B cell (primary cell): ENCODE measurements at regions not wholly inside any gene's neighbourhood (a gene's known extent, or its start where the extent isn't known, plus 50 kb on each side); places are given as distances from the start of the nearest gene placed in this dataset.

Experiments
- ATAC-seq: fragments of 200-7000 bp; cut with Tn5 transposase; one replicate; pipeline ENCODE4 v1.10.0; 2021; ENCODE audit warnings: low read depth, mild to moderate bottlenecking, moderate number of reproducible peaks, moderate library complexity
- CTCF ChIA-PET: fragments of 350-600 bp; sonication (Branson Sonifier 250); formaldehyde crosslinking; loops from one replicate; lab custom pipeline; 2021; ENCODE audit warnings: antibody characterized with exemption, inconsistent platforms; lab: Charles Lee
- POLR2A ChIA-PET: fragments of 350-600 bp; sonication (Branson Sonifier 250); formaldehyde crosslinking; loops from one replicate; lab custom pipeline; 2021; ENCODE audit warnings: antibody characterized with exemption; lab: Charles Lee
- DNase-seq: peaks from one replicate; pipeline ENCODE4 v3.0.0; 2013
- H2AFZ ChIP-seq: 2 replicates; pipeline ENCODE4 v1.6.1; 2012; ENCODE audit warnings: mild to moderate bottlenecking, low read depth, low read length; ENCODE audit not compliant: insufficient read depth, poor library complexity, severe bottlenecking
- H3K27ac ChIP-seq, 2 donors: 1 replicate in 1 of 2; 2 replicates in 1 of 2; pipeline ENCODE4 v1.5.1; 2012 to 2013; ENCODE audit warnings: low read length in 2 of 2, mild to moderate bottlenecking in 2 of 2, moderate library complexity in 1 of 2
- H3K27me3 ChIP-seq, 4 experiments: fragments of 200-600 bp in 1 of 4; sonication (generic) in 1 of 4; replicated peaks in 1 of 4; 1 replicate in 2 of 4; 2 replicates in 2 of 4; pipeline versions ENCODE4 v1.6.1 to v1.7.0; 2013 to 2016; ENCODE audit warnings: low read length in 3 of 4, mild to moderate bottlenecking in 2 of 4, mixed read lengths in 1 of 4, moderate library complexity in 1 of 4; ENCODE audit not compliant: insufficient read depth in 4 of 4, control insufficient read depth in 3 of 4; ENCODE audit errors: control extremely low read depth in 1 of 4
- H3K36me3 ChIP-seq, 2 experiments: replicated peaks in 1 of 2; 1 replicate in 1 of 2; 2 replicates in 1 of 2; pipeline versions ENCODE4 v1.6.1 to v1.7.1; 2013; ENCODE audit warnings: low read length in 1 of 2; ENCODE audit not compliant: insufficient read depth in 2 of 2, control insufficient read depth in 1 of 2; ENCODE audit errors: control extremely low read depth in 1 of 2, extremely low read depth in 1 of 2
- H3K4me1 ChIP-seq, 2 donors: fragments of 200-600 bp in 1 of 2; sonication (generic) in 1 of 2; 1 replicate in 1 of 2; 2 replicates in 1 of 2; pipeline versions ENCODE4 v1.5.1 to v1.6.1; 2013 to 2017; ENCODE audit warnings: low read length in 2 of 2; ENCODE audit not compliant: control insufficient read depth in 2 of 2, insufficient read depth in 2 of 2
- H3K4me2 ChIP-seq: replicated peaks from 2 replicates; pipeline ENCODE3; 2012; ENCODE audit warnings: mild to moderate bottlenecking, low read depth, low read length; ENCODE audit not compliant: poor library complexity, severe bottlenecking
- H3K4me3 ChIP-seq, 5 experiments: fragments of 200-600 bp in 1 of 5; sonication (generic) in 1 of 5; 1 replicate in 3 of 5; 2 replicates in 2 of 5; pipeline versions ENCODE4 v1.5.1 to v1.7.0; 2011 to 2016; ENCODE audit warnings: low read length in 4 of 5, mild to moderate bottlenecking in 4 of 5, low read depth in 2 of 5, control low read depth in 1 of 5, moderate library complexity in 1 of 5; ENCODE audit not compliant: insufficient read depth in 1 of 5; ENCODE audit errors: control extremely low read depth in 1 of 5, extremely low read depth in 1 of 5
- H3K79me2 ChIP-seq: fragments of 200-600 bp; sonication (generic); one replicate; pipeline ENCODE4 v1.6.0; 2016; ENCODE audit warnings: low read length; ENCODE audit not compliant: control insufficient read depth, insufficient read depth
- H3K9ac ChIP-seq: fragments of 200-600 bp; sonication (generic); 2 replicates; pipeline ENCODE4 v1.6.1; 2017; ENCODE audit warnings: mild to moderate bottlenecking, low read length, moderate library complexity
- H3K9me3 ChIP-seq, 3 donors: one replicate each; pipeline versions ENCODE4 v1.6.1 to v1.7.1; 2013; ENCODE audit warnings: low read length in 2 of 3; ENCODE audit not compliant: control insufficient read depth in 2 of 3, insufficient read depth in 1 of 3; ENCODE audit errors: control extremely low read depth in 1 of 3
- H4K20me1 ChIP-seq: 2 replicates; pipeline ENCODE4 v1.6.0; 2012; ENCODE audit warnings: mild to moderate bottlenecking, low read length; ENCODE audit not compliant: insufficient read depth, control insufficient read depth, poor library complexity, severe bottlenecking
- H3K27ac Mint-ChIP-seq: one replicate; pipeline ENCODE4 v1.8.0; 2021; ENCODE audit warnings: mixed read lengths
- H3K27me3 Mint-ChIP-seq: one replicate; pipeline ENCODE4 v1.8.0; 2021; ENCODE audit warnings: mixed read lengths
- H3K4me1 Mint-ChIP-seq: one replicate; pipeline ENCODE4 v1.8.0; 2021; ENCODE audit warnings: mixed read lengths
- H3K4me3 Mint-ChIP-seq: one replicate; pipeline ENCODE4 v1.8.0; 2021; ENCODE audit warnings: mixed read lengths
- H3K9me3 Mint-ChIP-seq: one replicate; pipeline ENCODE4 v1.8.0; 2022; ENCODE audit warnings: mixed read lengths; ENCODE audit not compliant: insufficient read depth
- EZH2 ChIP-seq: IDR thresholded peaks from 2 replicates; pipeline ENCODE4 v1.6.1; 2012; ENCODE audit warnings: borderline replicate concordance, low read depth, mild to moderate bottlenecking, moderate library complexity, low read length; ENCODE audit not compliant: insufficient read depth, poor library complexity, severe bottlenecking
- WGBS: methylation state at CpG from one replicate; pipeline ENCODE4 v1.1.5; 2013; ENCODE audit warnings: missing lambda C conversion rate; ENCODE audit not compliant: insufficient coverage; 5-methylcytosine and 5-hydroxymethylcytosine counted together
- intact Hi-C: fragments of 100-400 bp; cut with micrococcal nuclease; formaldehyde crosslinking; loops from one replicate; pipeline ENCODE4 v1.10.0; 2022
- TF ChIP-seq, protein P1 (sequence below): fragments of 200-600 bp; IDR thresholded peaks from one replicate; pipeline ENCODE4 v1.8.0; 2022; ENCODE audit warnings: antibody characterized with exemption, mild to moderate bottlenecking

DNA sequence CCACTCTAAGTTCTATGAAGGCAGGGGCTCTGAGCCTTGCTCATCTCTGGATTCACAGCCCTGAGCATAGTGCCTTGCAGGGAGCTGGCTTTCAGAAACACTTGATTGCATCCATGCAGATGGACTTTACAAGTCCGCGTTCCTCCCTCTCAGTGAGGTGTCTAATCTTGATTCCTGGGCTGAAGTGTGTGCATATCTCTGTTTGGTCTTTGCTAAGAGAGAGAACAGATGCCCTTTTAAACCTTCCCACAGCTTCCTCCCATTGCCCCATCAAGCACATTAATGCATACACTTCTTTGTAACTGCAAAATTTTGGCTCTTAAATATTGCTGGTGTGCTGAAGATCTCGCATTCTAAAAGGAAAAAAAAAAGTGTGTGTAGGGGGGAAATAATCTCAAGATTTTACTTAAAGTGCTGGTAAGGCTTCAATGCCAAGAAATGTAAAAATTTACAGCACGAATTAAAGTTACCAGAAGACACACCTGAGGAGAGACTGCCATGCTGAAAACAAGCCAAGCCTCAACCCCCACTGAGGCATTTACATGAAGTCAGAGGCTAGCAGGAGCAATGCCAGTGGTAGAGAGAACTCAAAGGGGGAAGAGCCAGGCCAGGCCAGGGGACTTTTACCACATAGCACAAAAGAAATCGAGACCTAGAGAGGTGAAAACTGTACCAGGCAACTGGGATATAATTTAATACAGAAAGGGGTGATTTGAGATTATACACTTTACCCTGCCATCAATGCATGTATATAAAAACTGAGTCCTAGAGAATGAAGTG is 492.1 kb downstream of the SOX6 start:
- H3K4me3 ChIP-seq = no peak overlapping the region
- Mint-ChIP-seq H3K27ac (no peak overlapping the region), H3K9me3 (no peaks in the 10 kb centered on the region), H3K4me3 (no peak overlapping the region), H3K4me1 (no peaks in the 10 kb centered on the region), H3K27me3 (peaks cover 5% of the 10 kb centered on the region)
- H3K79me2 ChIP-seq = no peaks in the 10 kb centered on the region
- TF ChIP-seq, protein P1, sequence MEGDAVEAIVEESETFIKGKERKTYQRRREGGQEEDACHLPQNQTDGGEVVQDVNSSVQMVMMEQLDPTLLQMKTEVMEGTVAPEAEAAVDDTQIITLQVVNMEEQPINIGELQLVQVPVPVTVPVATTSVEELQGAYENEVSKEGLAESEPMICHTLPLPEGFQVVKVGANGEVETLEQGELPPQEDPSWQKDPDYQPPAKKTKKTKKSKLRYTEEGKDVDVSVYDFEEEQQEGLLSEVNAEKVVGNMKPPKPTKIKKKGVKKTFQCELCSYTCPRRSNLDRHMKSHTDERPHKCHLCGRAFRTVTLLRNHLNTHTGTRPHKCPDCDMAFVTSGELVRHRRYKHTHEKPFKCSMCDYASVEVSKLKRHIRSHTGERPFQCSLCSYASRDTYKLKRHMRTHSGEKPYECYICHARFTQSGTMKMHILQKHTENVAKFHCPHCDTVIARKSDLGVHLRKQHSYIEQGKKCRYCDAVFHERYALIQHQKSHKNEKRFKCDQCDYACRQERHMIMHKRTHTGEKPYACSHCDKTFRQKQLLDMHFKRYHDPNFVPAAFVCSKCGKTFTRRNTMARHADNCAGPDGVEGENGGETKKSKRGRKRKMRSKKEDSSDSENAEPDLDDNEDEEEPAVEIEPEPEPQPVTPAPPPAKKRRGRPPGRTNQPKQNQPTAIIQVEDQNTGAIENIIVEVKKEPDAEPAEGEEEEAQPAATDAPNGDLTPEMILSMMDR = no peak
- TF ChIP-seq EZH2 = no peak
- H3K36me3 ChIP-seq = no peaks in the 10 kb centered on the region
- CTCF ChIA-PET = no interaction called here
- no peak overlapping the region for H3K9ac ChIP-seq
- H4K20me1 ChIP-seq = no peaks in the 10 kb centered on the region
- POLR2A ChIA-PET = no interaction called here
- no peak overlapping the region for H3K27ac ChIP-seq
- WGBS = 69% methylated on average over 3 of the region's 5 CpGs
- H3K27me3 ChIP-seq = no peaks in the 10 kb centered on the region
- no peak overlapping the region for H2AFZ ChIP-seq
- H3K4me2 ChIP-seq = no peak overlapping the region
- DNase-seq (no peak), ATAC-seq (no peak)
- intact Hi-C loops = no loop called here
- H3K9me3 ChIP-seq = no peaks in the 10 kb centered on the region
- H3K4me1 ChIP-seq = no peaks in the 10 kb centered on the region

DNA sequence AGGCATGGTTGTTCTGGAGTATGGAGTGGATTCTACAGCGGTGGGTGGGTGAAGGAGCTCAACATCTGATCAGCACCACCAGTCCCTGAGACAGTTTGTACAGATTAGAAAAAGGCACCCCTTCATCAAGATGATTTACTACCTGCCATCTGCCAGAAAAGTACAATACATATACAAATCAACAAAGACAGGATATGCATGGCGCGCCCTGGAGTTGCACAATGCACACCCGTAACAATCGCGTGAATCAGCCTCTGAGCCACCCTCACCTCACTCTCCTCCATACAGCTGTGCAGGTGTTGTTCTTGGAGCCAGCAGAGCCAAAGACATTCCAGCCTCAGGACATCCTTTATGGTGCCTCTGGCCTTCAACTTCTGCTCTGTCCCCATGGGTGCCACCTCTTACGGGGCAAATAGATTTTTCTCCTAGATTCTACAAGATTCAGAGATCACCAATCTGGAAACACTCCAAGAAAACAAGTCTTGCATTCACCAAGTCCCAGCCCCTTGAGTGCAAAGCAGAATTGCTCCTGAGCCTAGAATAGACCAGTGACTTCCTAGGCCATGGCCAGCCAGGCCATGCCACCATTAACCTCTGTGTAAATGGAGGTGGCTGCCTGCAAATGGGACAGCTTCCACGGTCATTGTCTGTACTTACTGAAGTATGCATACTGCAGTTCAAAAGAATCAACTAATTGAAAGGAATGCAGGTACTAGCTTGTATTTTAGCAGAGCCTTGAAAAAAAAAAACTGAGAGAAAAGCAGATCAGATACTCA is 490.9 kb downstream of the SOX6 start:
- Mint-ChIP-seq H3K27me3 (peaks cover 5% of the 10 kb centered on the region), H3K4me3 (no peak overlapping the region), H3K4me1 (no peaks in the 10 kb centered on the region), H3K9me3 (no peaks in the 10 kb centered on the region), H3K27ac (no peak overlapping the region)
- no peaks in the 10 kb centered on the region for H3K27me3 ChIP-seq
- no peaks in the 10 kb centered on the region for H3K4me1 ChIP-seq
- intact Hi-C loops = no loop called here
- no peak overlapping the region for H3K27ac ChIP-seq
- TF ChIP-seq, protein P1 = no peak
- no peak for TF ChIP-seq EZH2
- H3K79me2 ChIP-seq = no peaks in the 10 kb centered on the region
- no peak overlapping the region for H3K4me3 ChIP-seq
- no peaks in the 10 kb centered on the region for H4K20me1 ChIP-seq
- H2AFZ ChIP-seq = no peak overlapping the region
- CTCF ChIA-PET = no interaction called here
- H3K9ac ChIP-seq = no peak overlapping the region
- H3K4me2 ChIP-seq = no peak overlapping the region
- POLR2A ChIA-PET = no interaction called here
- H3K9me3 ChIP-seq = no peaks in the 10 kb centered on the region
- WGBS = 95% methylated on average over 7 of the region's 8 CpGs
- DNase-seq (no peak), ATAC-seq (no peak)
- no peaks in the 10 kb centered on the region for H3K36me3 ChIP-seq
